HepG2 (cell line): ENCODE measurements at regions not wholly inside any gene's neighbourhood (a gene's known extent, or its start where the extent isn't known, plus 50 kb on each side); places are given as distances from the start of the nearest gene placed in this dataset.
A peak's percentile ranks its signal among the peaks of the same experiment; 100 is the strongest.

Source experiments
- AGO2 ChIP-seq: fragments of 200-400 bp; formaldehyde crosslinking; optimal IDR thresholded peaks from 2 replicates; pipeline ENCODE3; 2017; ENCODE audit warnings: mild to moderate bottlenecking, low read depth, low read length, moderate library complexity
- BCL3 ChIP-seq: sonication (generic); formaldehyde crosslinking; IDR thresholded peaks from 2 replicates; pipeline ENCODE4 v1.5.1; 2020; ENCODE audit warnings: mild to moderate bottlenecking, missing genetic modification reagents, moderate library complexity
- BRF2 ChIP-seq: sonication (generic); formaldehyde crosslinking; IDR thresholded peaks from 2 replicates; pipeline ENCODE4 v1.8.1; 2022; ENCODE audit warnings: mild to moderate bottlenecking, missing genetic modification reagents
- JDP2 ChIP-seq: sonication (generic); formaldehyde crosslinking; IDR thresholded peaks from 2 replicates; pipeline ENCODE4 v1.8.1; 2022; ENCODE audit warnings: missing genetic modification reagents, borderline replicate concordance
- KDM6A ChIP-seq: IDR thresholded peaks from 2 replicates; pipeline ENCODE4 v1.6.1; 2016; ENCODE audit warnings: low read depth
- MED13 ChIP-seq: sonication (generic); formaldehyde crosslinking; IDR thresholded peaks from 2 replicates; pipeline ENCODE4 v1.5.0; 2020; ENCODE audit warnings: missing genetic modification reagents
- NAIF1 ChIP-seq: sonication (generic); formaldehyde crosslinking; IDR thresholded peaks from 2 replicates; pipeline ENCODE4 v1.5.0; 2020; ENCODE audit warnings: mild to moderate bottlenecking, missing genetic modification reagents, borderline replicate concordance
- NFATC3 ChIP-seq: sonication (generic); formaldehyde crosslinking; IDR thresholded peaks from 2 replicates; pipeline ENCODE4 v1.5.1; 2020; ENCODE audit warnings: mild to moderate bottlenecking, missing genetic modification reagents
- SMAD1 ChIP-seq: sonication (generic); formaldehyde crosslinking; IDR thresholded peaks from 2 replicates; pipeline ENCODE4 v1.4.0; 2020; ENCODE audit warnings: missing genetic modification reagents, low read depth, mild to moderate bottlenecking, borderline replicate concordance
- ZBTB10 ChIP-seq: sonication (generic); formaldehyde crosslinking; IDR thresholded peaks from 2 replicates; pipeline ENCODE4 v1.4.0; 2020; ENCODE audit warnings: missing genetic modification reagents, borderline replicate concordance
- ZNF18 ChIP-seq: sonication (generic); formaldehyde crosslinking; IDR thresholded peaks from 2 replicates; pipeline ENCODE4 v1.8.0; 2022; ENCODE audit warnings: mild to moderate bottlenecking, missing genetic modification reagents; ENCODE audit not compliant: insufficient replicate concordance
- ZNF367 ChIP-seq: sonication (generic); formaldehyde crosslinking; IDR thresholded peaks from 2 replicates; pipeline ENCODE4 v1.4.0; 2020; ENCODE audit warnings: missing genetic modification reagents, borderline replicate concordance
- ZNF512B ChIP-seq: sonication (generic); formaldehyde crosslinking; IDR thresholded peaks from 2 replicates; pipeline ENCODE4 v1.5.1; 2020; ENCODE audit warnings: missing genetic modification reagents, mild to moderate bottlenecking, borderline replicate concordance
- ZSCAN25 ChIP-seq: sonication (generic); formaldehyde crosslinking; IDR thresholded peaks from 2 replicates; pipeline ENCODE4 v1.8.0; 2022; ENCODE audit warnings: mild to moderate bottlenecking, missing genetic modification reagents

- TF ChIP-seq SMAD1 (CRISPR knock-in tag) (peak; percentile 97; the same call in 1 of the 2 replicates), ZSCAN25 (CRISPR knock-in tag) (peak; percentile 85; the same call in 1 of the 2 replicates), JDP2 (no peak; the same call in 1 of the 2 replicates), NFATC3 (CRISPR knock-in tag) (peak; percentile 94), BCL3 (CRISPR knock-in tag) (peak; percentile 97), ZNF367 (CRISPR knock-in tag) (peak; percentile 90; the same call in 1 of the 2 replicates), ZNF512B (CRISPR knock-in tag) (no peak), ZNF18 (CRISPR knock-in tag) (peak; percentile 97), MED13 (no peak; the same call in 1 of the 2 replicates), NAIF1 (CRISPR knock-in tag) (no peak), ZBTB10 (CRISPR knock-in tag) (peak; percentile 97), BRF2 (CRISPR knock-in tag) (peak; percentile 98), KDM6A (CRISPR knock-in tag) (peak; percentile 80), AGO2 (no peak)
Observed at GRCh38 chr20:50304923-50305635, 114.4 kb downstream of the CEBPB start (continued).
